ENCODE measurements at regions not wholly inside any gene's neighbourhood (a gene's known extent, or its start where the extent isn't known, plus 50 kb on each side); places are given as distances from the start of the nearest gene placed in this dataset.

DNA sequence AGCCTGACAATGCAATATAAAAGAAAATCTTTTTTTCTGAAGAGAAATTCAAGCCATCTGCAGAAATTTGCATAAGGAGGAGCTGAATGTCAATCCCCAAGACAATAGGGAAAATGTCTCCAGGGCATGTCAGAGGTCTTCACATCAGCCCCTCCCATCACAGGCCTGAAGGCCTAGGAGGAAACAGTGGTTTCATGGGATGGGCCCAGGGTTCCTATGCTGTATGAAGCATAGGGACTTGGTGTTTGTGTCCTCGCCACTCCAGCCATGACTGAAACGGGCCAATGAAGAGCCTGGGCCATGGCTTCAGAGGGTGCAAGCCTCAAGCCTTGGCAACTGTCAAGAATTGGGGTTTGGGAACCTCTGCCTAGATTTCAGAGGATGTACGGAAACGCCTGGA is 883.5 kb downstream of the UQCRFS1 start:
- H3K27me3 ChIP-seq (ENCODE audit: insufficient read depth in 3 of 3, low read length in 2 of 3) = no peaks in the 10 kb centered on the region
- TF ChIP-seq, protein P1, sequence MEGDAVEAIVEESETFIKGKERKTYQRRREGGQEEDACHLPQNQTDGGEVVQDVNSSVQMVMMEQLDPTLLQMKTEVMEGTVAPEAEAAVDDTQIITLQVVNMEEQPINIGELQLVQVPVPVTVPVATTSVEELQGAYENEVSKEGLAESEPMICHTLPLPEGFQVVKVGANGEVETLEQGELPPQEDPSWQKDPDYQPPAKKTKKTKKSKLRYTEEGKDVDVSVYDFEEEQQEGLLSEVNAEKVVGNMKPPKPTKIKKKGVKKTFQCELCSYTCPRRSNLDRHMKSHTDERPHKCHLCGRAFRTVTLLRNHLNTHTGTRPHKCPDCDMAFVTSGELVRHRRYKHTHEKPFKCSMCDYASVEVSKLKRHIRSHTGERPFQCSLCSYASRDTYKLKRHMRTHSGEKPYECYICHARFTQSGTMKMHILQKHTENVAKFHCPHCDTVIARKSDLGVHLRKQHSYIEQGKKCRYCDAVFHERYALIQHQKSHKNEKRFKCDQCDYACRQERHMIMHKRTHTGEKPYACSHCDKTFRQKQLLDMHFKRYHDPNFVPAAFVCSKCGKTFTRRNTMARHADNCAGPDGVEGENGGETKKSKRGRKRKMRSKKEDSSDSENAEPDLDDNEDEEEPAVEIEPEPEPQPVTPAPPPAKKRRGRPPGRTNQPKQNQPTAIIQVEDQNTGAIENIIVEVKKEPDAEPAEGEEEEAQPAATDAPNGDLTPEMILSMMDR (IDR thresholded peaks at IDR 0.05) = no peak
- intact Hi-C loops (cut with DNase I) = no loop called here
- 64 to 81% (median 78%) methylated on average over 4 of the region's 4 CpGs for WGBS, 3 donors
- no peaks in the 10 kb centered on the region for H3K4me1 ChIP-seq
- no peaks in the 10 kb centered on the region for H3K36me3 ChIP-seq (ENCODE audit: insufficient read depth in 1 of 2, low read depth in 1 of 2)
- ATAC-seq (no peak), DNase-seq (no peak)
- no peak overlapping the region for H3K27ac ChIP-seq
- no peaks in the 10 kb centered on the region for H3K9me3 ChIP-seq
- H3K4me3 ChIP-seq = no peak overlapping the region

- no peak for DNase-seq
- WGBS, 3 donors = 57 to 77% (median 69%) methylated on average over 3 of the region's 3 CpGs
- TF ChIP-seq, protein P1 (IDR thresholded peaks at IDR 0.05) = no peak
- no peak for ATAC-seq
- no peaks in the 10 kb centered on the region for H3K4me1 ChIP-seq
- H3K36me3 ChIP-seq (ENCODE audit: insufficient read depth in 1 of 2, low read depth in 1 of 2) = no peaks in the 10 kb centered on the region
- intact Hi-C loops (cut with DNase I) = no loop called here
- H3K9me3 ChIP-seq = no peaks in the 10 kb centered on the region
- no peaks in the 10 kb centered on the region for H3K27me3 ChIP-seq (ENCODE audit: insufficient read depth in 3 of 3, low read length in 2 of 3)
- no peak overlapping the region for H3K4me3 ChIP-seq
- no peak overlapping the region for H3K27ac ChIP-seq
These were observed 885.0 kb downstream of the UQCRFS1 start for GRCh38 chr19:28327905-28328304.

- TF ChIP-seq, protein P1 (IDR thresholded peaks at IDR 0.05) = no peak
- Histone ChIP-seq H3K4me3 (no peak overlapping the region), H3K4me1 (no peaks in the 10 kb centered on the region), H3K27me3 (ENCODE audit: insufficient read depth in 3 of 3, low read length in 2 of 3) (no peaks in the 10 kb centered on the region), H3K9me3 (no peaks in the 10 kb centered on the region), H3K27ac (no peak overlapping the region), H3K36me3 (ENCODE audit: insufficient read depth in 1 of 2, low read depth in 1 of 2) (no peaks in the 10 kb centered on the region)
- no peak for ATAC-seq
- no peak for DNase-seq
- intact Hi-C loops (cut with DNase I) = no loop called here
- WGBS, 3 donors = 46 to 69% (median 62%) methylated on average over 4 of the region's 4 CpGs
These were observed 886.2 kb downstream of the UQCRFS1 start for GRCh38 chr19:28326746-28327145.

GRCh38 chr19:28324275-28325060 is 888.5 kb downstream of the UQCRFS1 start:
- Histone ChIP-seq H3K27ac (no peak overlapping the region), H3K4me3 (no peak overlapping the region), H3K4me1 (no peaks in the 10 kb centered on the region), H3K27me3 (ENCODE audit: insufficient read depth in 3 of 3, low read length in 2 of 3) (no peaks in the 10 kb centered on the region), H3K36me3 (ENCODE audit: insufficient read depth in 1 of 2, low read depth in 1 of 2) (no peaks in the 10 kb centered on the region), H3K9me3 (no peaks in the 10 kb centered on the region)
- no peak for DNase-seq
- ATAC-seq = no peak
- WGBS, 3 donors = 71 to 76% (median 76%) methylated on average over 5 of the region's 5 CpGs
- intact Hi-C loops (cut with DNase I) = no loop called here
- TF ChIP-seq, protein P1 (IDR thresholded peaks at IDR 0.05) = no peak

DNA sequence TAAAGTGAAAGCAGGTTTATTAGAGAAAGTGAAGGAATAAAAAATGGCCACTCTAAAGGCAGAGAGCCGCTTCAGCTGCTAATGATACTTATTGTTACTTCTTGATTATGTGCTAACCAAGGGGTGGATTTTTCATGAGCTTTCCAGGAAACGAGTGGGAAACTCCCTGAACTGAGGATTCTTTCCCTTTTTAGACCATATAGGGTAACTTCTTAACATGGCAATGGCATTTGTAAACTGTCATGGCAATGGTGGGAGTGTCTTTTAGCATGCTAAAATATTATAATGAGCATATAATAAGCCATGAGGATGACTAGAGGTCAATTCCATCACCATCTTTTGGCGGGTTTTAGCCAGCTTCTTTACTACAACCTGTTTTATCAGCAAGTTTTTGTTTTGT is 890.0 kb downstream of the UQCRFS1 start:
- TF ChIP-seq, protein P1 (IDR thresholded peaks at IDR 0.05) = no peak
- Histone ChIP-seq H3K27me3 (ENCODE audit: insufficient read depth in 3 of 3, low read length in 2 of 3) (peaks cover 0 to 5% (median 0%) of the 10 kb centered on the region in 3 donors), H3K9me3 (no peaks in the 10 kb centered on the region), H3K4me3 (no peak overlapping the region), H3K4me1 (no peaks in the 10 kb centered on the region), H3K36me3 (ENCODE audit: insufficient read depth in 1 of 2, low read depth in 1 of 2) (no peaks in the 10 kb centered on the region), H3K27ac (no peak overlapping the region)
- 59 to 63% (median 63%) methylated on average over 3 of the region's 3 CpGs for WGBS, 3 donors
- intact Hi-C loops (cut with DNase I) = no loop called here
- no peak for DNase-seq
- no peak for ATAC-seq

Measured in psoas muscle (tissue), 7 donors.